Progenitor cell of endocrine pancreas (in vitro differentiated cells): ENCODE measurements at regions not wholly inside any gene's neighbourhood (a gene's known extent, or its start where the extent isn't known, plus 50 kb on each side); places are given as distances from the start of the nearest gene placed in this dataset.

Experiments
- DNase-seq: peaks from one replicate; pipeline ENCODE4 v3.0.0; 2021; ENCODE audit warnings: low spot score; ENCODE audit not compliant: unreplicated experiment
- H3K27ac Mint-ChIP-seq: 2 replicates; pipeline ENCODE4 v1.8.0; 2021; ENCODE audit warnings: mild to moderate bottlenecking, moderate library complexity, mixed read lengths
- H3K27me3 Mint-ChIP-seq: 2 replicates; pipeline ENCODE4 v1.8.0; 2021; ENCODE audit warnings: mixed read lengths
- H3K36me3 Mint-ChIP-seq: 2 replicates; pipeline ENCODE4 v1.8.0; 2022; ENCODE audit warnings: mixed read lengths; ENCODE audit not compliant: insufficient read depth
- H3K4me1 Mint-ChIP-seq: 2 replicates; pipeline ENCODE4 v1.8.0; 2021; ENCODE audit warnings: low read depth, mixed read lengths
- H3K4me3 Mint-ChIP-seq: 2 replicates; pipeline ENCODE4 v1.8.0; 2021; ENCODE audit warnings: low read depth, mild to moderate bottlenecking, moderate library complexity, mixed read lengths
- H3K9me3 Mint-ChIP-seq: 2 replicates; pipeline ENCODE4 v1.8.0; 2021; ENCODE audit warnings: low read depth, mixed read lengths
- CTCF ChIP-seq: fragments of 200-600 bp; sonication (generic); IDR thresholded peaks from one replicate; pipeline ENCODE4 v1.5.0; 2021; ENCODE audit warnings: antibody characterized with exemption, mild to moderate bottlenecking; ENCODE audit not compliant: unreplicated experiment

GRCh38 chr21:19148056-19148455 is 744.5 kb upstream of the TMPRSS15 start:
- Mint-ChIP-seq H3K27ac (no peak overlapping the region), H3K4me3 (no peak overlapping the region), H3K36me3 (no peaks in the 10 kb centered on the region), H3K9me3 (peaks cover 3% of the 10 kb centered on the region), H3K4me1 (no peaks in the 10 kb centered on the region), H3K27me3 (no peaks in the 10 kb centered on the region)
- TF ChIP-seq CTCF: no peak
- DNase-seq: no peak

- Mint-ChIP-seq H3K9me3 (no peaks in the 10 kb centered on the region), H3K27ac (no peak overlapping the region), H3K4me1 (peaks cover 3% of the 10 kb centered on the region)
Measured at GRCh38 chr21:19171585-19171984, 768.0 kb upstream of the TMPRSS15 start.

GRCh38 chr21:19181604-19182140 is 778.1 kb upstream of the TMPRSS15 start:
- TF ChIP-seq CTCF: no peak
- no peaks in the 10 kb centered on the region for H3K27me3 Mint-ChIP-seq
- H3K9me3 Mint-ChIP-seq: no peaks in the 10 kb centered on the region
- no peaks in the 10 kb centered on the region for H3K4me1 Mint-ChIP-seq
- no peak overlapping the region for H3K4me3 Mint-ChIP-seq
- no peak for DNase-seq
- no peak overlapping the region for H3K27ac Mint-ChIP-seq
- no peaks in the 10 kb centered on the region for H3K36me3 Mint-ChIP-seq

More at GRCh38 chr21:19171585-19171984, 768.0 kb upstream of the TMPRSS15 start:
- no peaks in the 10 kb centered on the region for H3K36me3 Mint-ChIP-seq
- no peak for TF ChIP-seq CTCF
- DNase-seq: no peak
- H3K4me3 Mint-ChIP-seq: no peak overlapping the region
- H3K27me3 Mint-ChIP-seq: no peaks in the 10 kb centered on the region

- H3K9me3 Mint-ChIP-seq: no peaks in the 10 kb centered on the region
- no peak for DNase-seq
- H3K27me3 Mint-ChIP-seq: no peaks in the 10 kb centered on the region
- H3K4me3 Mint-ChIP-seq: no peak overlapping the region
- H3K4me1 Mint-ChIP-seq: peaks cover 5% of the 10 kb centered on the region
- no peaks in the 10 kb centered on the region for H3K36me3 Mint-ChIP-seq
- TF ChIP-seq CTCF: no peak
- H3K27ac Mint-ChIP-seq: no peak overlapping the region
Measured at GRCh38 chr21:19197950-19198349, 794.4 kb upstream of the TMPRSS15 start.

GRCh38 chr21:19198801-19199200 is 795.2 kb upstream of the TMPRSS15 start:
- Mint-ChIP-seq H3K4me1 (peaks cover 5% of the 10 kb centered on the region), H3K9me3 (no peaks in the 10 kb centered on the region), H3K27me3 (no peaks in the 10 kb centered on the region), H3K27ac (no peak overlapping the region), H3K4me3 (no peak overlapping the region), H3K36me3 (no peaks in the 10 kb centered on the region)
- no peak for TF ChIP-seq CTCF
- DNase-seq: no peak
